PC-9 (cell line): ENCODE measurements at regions not wholly inside any gene's neighbourhood (a gene's known extent, or its start where the extent isn't known, plus 50 kb on each side); places are given as distances from the start of the nearest gene placed in this dataset.

ENCODE experiments used
- EZH2 ChIP-seq: fragments of 200-600 bp; sonication (generic); IDR thresholded peaks from 2 replicates; pipeline ENCODE4 v1.8.0; 2017; ENCODE audit warnings: antibody characterized with exemption, low read depth
- TF ChIP-seq, protein P1 (sequence below): fragments of 200-600 bp; sonication (generic); conservative IDR thresholded peaks from 2 replicates; pipeline ENCODE4 v1.6.1; 2017; ENCODE audit warnings: mixed run types, antibody characterized with exemption, mild to moderate bottlenecking, moderate library complexity

- TF ChIP-seq, protein P1, sequence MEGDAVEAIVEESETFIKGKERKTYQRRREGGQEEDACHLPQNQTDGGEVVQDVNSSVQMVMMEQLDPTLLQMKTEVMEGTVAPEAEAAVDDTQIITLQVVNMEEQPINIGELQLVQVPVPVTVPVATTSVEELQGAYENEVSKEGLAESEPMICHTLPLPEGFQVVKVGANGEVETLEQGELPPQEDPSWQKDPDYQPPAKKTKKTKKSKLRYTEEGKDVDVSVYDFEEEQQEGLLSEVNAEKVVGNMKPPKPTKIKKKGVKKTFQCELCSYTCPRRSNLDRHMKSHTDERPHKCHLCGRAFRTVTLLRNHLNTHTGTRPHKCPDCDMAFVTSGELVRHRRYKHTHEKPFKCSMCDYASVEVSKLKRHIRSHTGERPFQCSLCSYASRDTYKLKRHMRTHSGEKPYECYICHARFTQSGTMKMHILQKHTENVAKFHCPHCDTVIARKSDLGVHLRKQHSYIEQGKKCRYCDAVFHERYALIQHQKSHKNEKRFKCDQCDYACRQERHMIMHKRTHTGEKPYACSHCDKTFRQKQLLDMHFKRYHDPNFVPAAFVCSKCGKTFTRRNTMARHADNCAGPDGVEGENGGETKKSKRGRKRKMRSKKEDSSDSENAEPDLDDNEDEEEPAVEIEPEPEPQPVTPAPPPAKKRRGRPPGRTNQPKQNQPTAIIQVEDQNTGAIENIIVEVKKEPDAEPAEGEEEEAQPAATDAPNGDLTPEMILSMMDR, result no peak
- TF ChIP-seq EZH2, result no peak
Measured at GRCh38 chr4:30815685-30816084, 95.5 kb downstream of the PCDH7 start.
